GM21526 (cell line): ENCODE measurements at regions not wholly inside any gene's neighbourhood (a gene's known extent, or its start where the extent isn't known, plus 50 kb on each side); places are given as distances from the start of the nearest gene placed in this dataset.

Experiments
- ATAC-seq: cut with Tn5 transposase; IDR thresholded peaks from one replicate; pipeline ENCODE4 v1.9.1; 2021; ENCODE audit warnings: moderate library complexity; ENCODE audit not compliant: unreplicated experiment, low FRiP score

GRCh38 chr12:59260202-59260601 lies 335.6 kb upstream of the SLC16A7 start:
- ATAC-seq: no peak

GRCh38 chr12:59252731-59253130 lies 332.4 kb upstream of the LRIG3 start:
- no peak for ATAC-seq

- ATAC-seq: no peak
Measured at GRCh38 chr12:59250766-59251165, 330.5 kb upstream of the LRIG3 start.

DNA sequence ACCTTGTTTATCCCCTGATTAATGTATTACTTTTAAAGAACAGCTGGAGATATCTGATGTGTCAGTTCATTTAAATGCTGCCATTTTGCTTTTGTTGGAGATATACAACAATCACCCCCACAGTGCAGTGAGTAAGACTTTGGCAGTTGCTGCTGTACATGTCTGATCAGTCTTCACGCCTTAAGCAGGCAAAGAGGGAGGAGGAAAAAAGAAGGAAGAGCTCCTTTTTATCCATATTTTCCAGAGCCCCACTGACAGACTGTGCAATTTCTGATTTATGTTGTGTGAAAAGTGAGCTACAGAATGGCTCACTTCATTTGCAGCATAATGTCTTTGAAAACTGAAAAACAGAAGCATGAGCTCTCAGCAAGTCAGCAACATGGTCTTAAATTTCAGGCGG lies 319.7 kb upstream of the LRIG3 start:
- ATAC-seq: no peak

- ATAC-seq: no peak
Measured at GRCh38 chr12:59234391-59234790, 314.1 kb upstream of the LRIG3 start.

DNA sequence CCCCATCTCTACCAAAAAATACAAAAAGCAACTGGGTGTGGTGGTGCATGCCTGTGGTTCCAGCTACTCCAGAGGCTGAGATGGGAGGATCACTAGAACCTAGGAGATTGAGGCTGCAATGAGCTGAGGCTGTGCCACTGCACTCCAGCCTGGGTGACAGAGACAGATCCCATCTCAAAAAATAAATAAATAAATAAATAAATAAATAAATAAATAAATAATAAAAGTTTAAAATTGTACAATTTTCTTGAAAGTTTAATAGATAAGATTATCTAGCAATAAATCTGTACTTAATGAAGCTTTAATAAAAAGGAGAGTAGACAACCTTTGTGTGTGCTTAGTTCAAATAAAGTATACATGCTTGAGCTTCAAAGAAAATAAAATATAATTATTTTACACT lies 310.0 kb upstream of the LRIG3 start:
- no peak for ATAC-seq

DNA sequence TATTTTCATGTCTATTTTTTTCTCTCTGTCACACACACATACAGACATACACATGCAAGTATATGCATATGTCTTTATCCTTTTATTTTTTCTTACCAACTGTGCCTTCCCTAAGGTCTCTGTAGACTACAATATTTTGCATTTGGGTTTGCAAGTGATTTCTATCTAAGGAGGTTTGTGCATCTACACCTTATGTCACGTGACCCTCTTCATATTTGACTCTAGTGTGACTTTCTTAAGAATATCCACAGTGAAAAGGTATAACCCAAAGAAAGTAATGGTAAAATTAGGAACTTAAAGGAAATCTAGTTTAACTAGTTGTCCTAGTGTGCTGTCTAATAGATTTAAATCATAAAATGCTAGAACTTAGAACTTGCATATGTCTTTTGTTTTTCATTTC lies 298.8 kb upstream of the LRIG3 start:
- no peak for ATAC-seq

GRCh38 chr12:59196989-59197388 lies 276.7 kb upstream of the LRIG3 start:
- ATAC-seq: no peak

GRCh38 chr12:59194794-59195193 lies 274.5 kb upstream of the LRIG3 start:
- no peak for ATAC-seq

DNA sequence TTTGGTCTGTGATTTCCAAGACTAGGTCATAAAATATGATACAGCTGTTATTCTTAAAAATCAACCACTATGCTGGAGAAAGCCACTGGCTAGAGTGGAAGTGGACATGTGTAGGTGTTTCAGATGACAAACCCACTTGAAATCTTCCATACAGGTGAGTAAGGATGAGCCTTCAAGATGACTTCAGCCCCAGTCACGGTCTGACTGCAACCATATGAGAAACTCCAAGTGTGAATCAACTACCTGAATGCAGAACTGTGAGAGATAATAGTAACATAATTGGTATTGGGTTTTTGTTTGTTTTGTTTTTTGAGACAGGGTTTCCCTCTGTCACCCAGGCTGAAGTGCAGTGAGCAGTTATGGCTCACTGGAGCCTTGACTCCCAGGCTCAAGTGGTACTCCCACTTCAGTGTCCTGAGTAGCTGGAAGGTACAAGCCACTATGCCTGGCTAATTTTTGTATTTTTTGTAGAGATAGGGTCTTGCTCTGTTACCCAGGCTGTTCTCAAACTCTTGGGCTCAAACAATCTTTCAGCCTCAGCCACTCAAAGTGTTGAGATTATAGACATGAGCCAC lies 273.3 kb upstream of the LRIG3 start:
- ATAC-seq: no peak

DNA sequence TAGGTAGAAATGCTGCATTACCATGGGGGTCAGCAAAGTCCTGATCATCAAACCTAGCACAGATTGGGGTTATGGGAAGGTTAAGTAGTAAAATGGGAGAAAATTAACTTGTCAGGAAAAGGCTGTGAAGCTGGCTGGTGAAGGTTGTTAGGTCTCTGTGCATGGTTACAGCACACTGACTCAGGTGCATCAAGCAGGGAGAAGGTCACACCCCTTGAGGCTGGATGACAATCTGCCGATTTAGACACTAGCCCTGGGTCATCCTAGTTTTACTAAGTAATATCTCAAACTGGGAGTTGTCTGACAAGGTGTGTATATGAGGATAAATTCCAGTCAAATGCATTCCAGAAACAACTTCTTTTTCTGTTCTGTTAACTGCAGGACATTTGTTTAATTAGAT lies 271.1 kb upstream of the LRIG3 start:
- ATAC-seq: no peak

- no peak for ATAC-seq
Measured at GRCh38 chr12:59186451-59186850, 266.1 kb upstream of the LRIG3 start.

DNA sequence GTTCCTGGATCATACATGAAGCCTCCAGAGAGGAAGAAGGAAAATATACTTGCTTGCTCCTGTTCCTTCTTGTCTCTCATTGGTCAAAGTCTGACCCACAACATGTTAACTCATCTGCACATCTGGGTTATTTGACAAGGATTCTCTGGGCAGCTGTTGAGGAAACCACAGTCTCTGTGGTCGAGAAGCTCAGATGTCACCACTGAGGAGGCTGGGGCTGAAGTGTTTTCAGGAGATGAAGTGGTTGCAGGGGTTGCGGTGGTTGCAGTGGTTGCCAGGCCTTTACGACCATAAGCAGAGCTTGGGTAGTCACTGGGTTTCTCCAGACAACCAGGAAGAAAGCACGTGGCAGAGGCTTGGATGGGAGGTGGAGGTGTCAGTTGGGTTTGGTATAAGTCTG lies 265.0 kb upstream of the LRIG3 start:
- no peak for ATAC-seq

DNA sequence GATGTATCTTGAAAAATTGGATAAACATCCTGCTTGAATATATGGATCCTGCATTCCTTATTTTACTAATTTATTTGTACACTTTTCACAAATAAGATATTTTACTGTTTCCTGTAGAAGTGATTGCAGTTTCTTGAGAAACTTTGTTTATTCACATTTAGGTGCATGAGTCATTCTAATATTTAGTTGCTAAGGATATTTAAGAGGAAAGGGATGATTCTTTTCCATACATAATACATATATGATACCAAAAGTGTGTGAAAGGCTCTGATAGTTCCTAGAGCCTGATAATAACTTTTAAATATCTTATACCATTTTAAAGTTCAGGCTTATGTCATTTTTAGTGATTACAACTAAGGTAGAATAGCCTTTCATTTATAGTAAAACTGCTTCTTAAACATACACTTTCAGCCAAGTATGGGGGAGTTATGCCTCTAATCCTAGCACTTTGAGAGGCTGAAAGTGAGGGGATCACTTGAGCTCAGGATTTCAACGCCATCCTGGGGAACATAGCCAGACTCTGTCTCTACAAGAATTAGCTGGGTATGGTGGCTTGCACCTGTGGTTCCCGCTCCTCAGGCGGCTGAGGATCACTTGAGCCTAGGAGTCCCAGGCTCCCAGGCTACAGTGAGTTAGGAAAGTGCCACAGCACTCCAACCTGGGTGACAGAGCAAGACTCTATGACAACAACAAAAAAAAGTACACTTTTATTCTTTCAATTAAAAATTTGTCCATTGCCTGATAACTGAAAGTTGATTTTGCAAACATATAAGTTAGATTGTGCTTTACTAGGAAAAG lies 262.6 kb upstream of the LRIG3 start:
- ATAC-seq: no peak

DNA sequence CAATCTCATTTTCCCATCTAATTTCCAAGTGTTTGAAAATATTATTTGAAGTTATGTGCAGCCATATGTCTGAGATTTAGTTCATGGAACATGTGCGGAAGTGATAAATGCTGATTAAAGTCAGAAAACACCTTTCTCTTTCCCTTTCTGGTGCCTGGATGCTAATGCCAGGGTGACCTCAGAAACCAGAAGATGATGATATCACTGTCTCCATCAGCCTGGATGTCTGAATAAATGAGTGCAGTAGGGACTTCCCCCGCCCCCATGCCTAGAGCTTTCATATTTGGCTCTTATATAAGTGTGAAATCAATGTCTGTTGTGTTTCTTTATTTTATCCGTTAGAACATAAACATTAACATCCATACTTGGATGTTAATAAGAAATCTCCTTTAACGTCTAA lies 261.9 kb upstream of the LRIG3 start:
- no peak for ATAC-seq

GRCh38 chr12:59181196-59181777 lies 261.0 kb upstream of the LRIG3 start:
- ATAC-seq: no peak

DNA sequence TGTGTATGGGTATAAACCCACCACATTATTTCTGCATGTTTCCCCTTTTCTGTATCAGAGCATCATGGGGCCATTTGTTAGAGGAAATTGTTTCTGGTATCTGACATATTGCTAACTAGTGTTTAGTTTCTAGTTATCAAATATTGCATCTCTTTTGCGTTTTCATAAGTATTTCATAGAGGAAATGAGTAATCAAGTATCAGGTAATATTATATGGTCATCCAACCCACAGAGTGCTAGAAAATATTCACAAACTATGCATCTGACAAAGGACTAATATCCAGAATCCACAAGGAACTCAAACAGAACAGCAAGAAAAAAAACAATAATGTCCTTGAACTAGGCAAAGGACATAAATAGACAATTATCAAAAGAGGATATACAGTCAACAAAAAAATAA lies 258.9 kb upstream of the LRIG3 start:
- ATAC-seq: no peak

GRCh38 chr12:59173695-59174094 lies 253.4 kb upstream of the LRIG3 start:
- no peak for ATAC-seq

- ATAC-seq: no peak
Measured at GRCh38 chr12:59168647-59169046, 248.3 kb upstream of the LRIG3 start.

- no peak for ATAC-seq
Measured at GRCh38 chr12:59166457-59166856, 246.2 kb upstream of the LRIG3 start.

GRCh38 chr12:59164991-59165718 lies 244.9 kb upstream of the LRIG3 start:
- ATAC-seq: no peak
